DOHH2 (cell line): ENCODE measurements at regions not wholly inside any gene's neighbourhood (a gene's known extent, or its start where the extent isn't known, plus 50 kb on each side); places are given as distances from the start of the nearest gene placed in this dataset.

Experiments used
- H3F3A ChIP-seq: fragments of 200-600 bp; sonication (generic), shearing (Covaris generic); 2 replicates; pipeline ENCODE4 v1.6.0; 2016; ENCODE audit warnings: antibody characterized with exemption, mild to moderate bottlenecking; ENCODE audit not compliant: control insufficient read depth, insufficient read depth
- H3K27ac ChIP-seq: fragments of 200-600 bp; sonication (generic); 2 replicates; pipeline ENCODE4 v1.5.1; 2014; ENCODE audit warnings: low read depth, mild to moderate bottlenecking, low read length, moderate library complexity
- H3K27me3 ChIP-seq: fragments of 200-600 bp; sonication (generic); 2 replicates; pipeline ENCODE4 v1.6.1; 2014; ENCODE audit warnings: mild to moderate bottlenecking, low read length, mixed read lengths; ENCODE audit not compliant: control insufficient read depth
- H3K36me3 ChIP-seq: fragments of 200-600 bp; sonication (generic); 2 replicates; pipeline ENCODE4 v1.6.1; 2014; ENCODE audit warnings: mild to moderate bottlenecking, low read length, moderate library complexity, mixed read lengths; ENCODE audit not compliant: control insufficient read depth
- H3K4me1 ChIP-seq: fragments of 200-600 bp; sonication (generic); 2 replicates; pipeline ENCODE4 v1.6.1; 2014; ENCODE audit warnings: mild to moderate bottlenecking, low read length, mixed read lengths; ENCODE audit not compliant: control insufficient read depth
- H3K4me2 ChIP-seq: fragments of 200-600 bp; sonication (generic); 2 replicates; pipeline ENCODE4 v1.6.0; 2014; ENCODE audit warnings: mild to moderate bottlenecking, low read length, moderate library complexity
- H3K4me3 ChIP-seq: fragments of 200-600 bp; sonication (generic); 2 replicates; pipeline ENCODE4 v1.5.1; 2014; ENCODE audit warnings: mild to moderate bottlenecking, low read length, mixed read lengths
- H3K79me2 ChIP-seq: fragments of 200-600 bp; sonication (generic); 2 replicates; pipeline ENCODE4 v1.6.1; 2014; ENCODE audit warnings: mild to moderate bottlenecking, low read length, mixed read lengths; ENCODE audit not compliant: control insufficient read depth
- H3K9me2 ChIP-seq: fragments of 200-600 bp; sonication (generic); replicated peaks from 2 replicates; pipeline ENCODE4 v1.6.1; 2014; ENCODE audit warnings: mild to moderate bottlenecking, low read length, mixed read lengths; ENCODE audit not compliant: control insufficient read depth
- H3K9me3 ChIP-seq: fragments of 200-600 bp; sonication (generic); 2 replicates; pipeline ENCODE4 v1.6.1; 2014; ENCODE audit warnings: antibody characterized with exemption, low read length, mixed read lengths; ENCODE audit not compliant: control insufficient read depth, insufficient read depth
- H4K20me1 ChIP-seq: fragments of 200-600 bp; sonication (generic); 2 replicates; pipeline ENCODE4 v1.6.0; 2014; ENCODE audit warnings: low read depth, mild to moderate bottlenecking, antibody characterized with exemption, low read length, moderate library complexity; ENCODE audit not compliant: control insufficient read depth, insufficient read depth
- CTCF ChIP-seq: fragments of 200-600 bp; sonication (generic); IDR thresholded peaks from one replicate; pipeline ENCODE4 v1.5.1; 2014; ENCODE audit warnings: antibody characterized with exemption, mild to moderate bottlenecking, low read depth, low read length; ENCODE audit not compliant: poor library complexity, severe bottlenecking
- EZH2phosphoT487 ChIP-seq: fragments of 200-600 bp; sonication (generic); IDR thresholded peaks from 2 replicates; pipeline ENCODE4 v1.6.1; 2017; ENCODE audit warnings: borderline replicate concordance, mild to moderate bottlenecking, antibody characterized with exemption, low read length, moderate library complexity, mixed read lengths

- Histone ChIP-seq H4K20me1 (no peaks in the 10 kb centered on the region), H3K4me2 (no peak overlapping the region), H3K4me1 (no peaks in the 10 kb centered on the region), H3K36me3 (no peaks in the 10 kb centered on the region), H3F3A (no peaks in the 10 kb centered on the region), H3K79me2 (no peaks in the 10 kb centered on the region), H3K27ac (no peak overlapping the region), H3K4me3 (no peak overlapping the region), H3K27me3 (no peaks in the 10 kb centered on the region), H3K9me2 (no peaks in the 10 kb centered on the region), H3K9me3 (no peaks in the 10 kb centered on the region)
- TF ChIP-seq EZH2phosphoT487 = no peak
- TF ChIP-seq CTCF = no peak
Observed at GRCh38 chr10:130251766-130252165, 115.6 kb downstream of the GLRX3 start.

- Histone ChIP-seq H3K79me2 (no peaks in the 10 kb centered on the region), H3K4me3 (no peak overlapping the region), H4K20me1 (no peaks in the 10 kb centered on the region), H3K36me3 (no peaks in the 10 kb centered on the region), H3K27ac (no peak overlapping the region), H3K9me2 (no peaks in the 10 kb centered on the region), H3K27me3 (no peaks in the 10 kb centered on the region), H3F3A (no peaks in the 10 kb centered on the region), H3K4me2 (no peak overlapping the region), H3K4me1 (no peaks in the 10 kb centered on the region), H3K9me3 (no peaks in the 10 kb centered on the region)
- TF ChIP-seq EZH2phosphoT487 (no peak), CTCF (no peak)
Observed at GRCh38 chr10:130254243-130254642, 118.1 kb downstream of the GLRX3 start.

GRCh38 chr10:130254662-130255061, 118.5 kb downstream of the GLRX3 start:
- Histone ChIP-seq H3K27ac (no peak overlapping the region), H3K79me2 (no peaks in the 10 kb centered on the region), H3K9me3 (no peaks in the 10 kb centered on the region), H3K4me1 (no peaks in the 10 kb centered on the region), H3K36me3 (no peaks in the 10 kb centered on the region), H3K4me3 (no peak overlapping the region), H3K27me3 (no peaks in the 10 kb centered on the region), H3K4me2 (no peak overlapping the region), H3F3A (no peaks in the 10 kb centered on the region), H4K20me1 (no peaks in the 10 kb centered on the region), H3K9me2 (no peaks in the 10 kb centered on the region)
- TF ChIP-seq CTCF (no peak), EZH2phosphoT487 (no peak)

- H3K36me3 ChIP-seq = no peaks in the 10 kb centered on the region
- H4K20me1 ChIP-seq = no peaks in the 10 kb centered on the region
- H3K27me3 ChIP-seq = no peaks in the 10 kb centered on the region
- H3K4me1 ChIP-seq = no peaks in the 10 kb centered on the region
- no peaks in the 10 kb centered on the region for H3K79me2 ChIP-seq
- TF ChIP-seq CTCF = no peak
- TF ChIP-seq EZH2phosphoT487 = no peak
- no peaks in the 10 kb centered on the region for H3K9me3 ChIP-seq
- H3K4me3 ChIP-seq = no peak overlapping the region
- no peaks in the 10 kb centered on the region for H3F3A ChIP-seq
- no peaks in the 10 kb centered on the region for H3K9me2 ChIP-seq
- no peak overlapping the region for H3K27ac ChIP-seq
- H3K4me2 ChIP-seq = no peak overlapping the region
Observed at GRCh38 chr10:130255777-130256176, 119.6 kb downstream of the GLRX3 start.
